Adrenal gland (tissue), 9 donors: ENCODE measurements at regions not wholly inside any gene's neighbourhood (a gene's known extent, or its start where the extent isn't known, plus 50 kb on each side); places are given as distances from the start of the nearest gene placed in this dataset.

Experiments
- DNase-seq, 7 donors: peaks; one replicate each; pipeline ENCODE4 v3.0.0-alpha.2; 2019 to 2020
- H3K27ac ChIP-seq, 5 donors: fragments of 200-600 bp; sonication (generic) in 4 of 5; 1 replicate in 3 of 5; 2 replicates in 2 of 5; pipeline versions ENCODE4 v1.5.1 to v1.8.0; 2016 to 2020; ENCODE audit warnings: mild to moderate bottlenecking in 1 of 5
- H3K27me3 ChIP-seq: fragments of 200-600 bp; 2 replicates; pipeline ENCODE4 v1.8.0; 2021
- H3K36me3 ChIP-seq, 2 donors: fragments of 200-600 bp; replicated peaks in 1 of 2; 1 replicate in 1 of 2; 2 replicates in 1 of 2; pipeline versions ENCODE4 v1.5.1 to v1.8.0; 2018 to 2022
- H3K4me1 ChIP-seq, 2 donors: fragments of 200-600 bp; replicated peaks in 1 of 2; 1 replicate in 1 of 2; 2 replicates in 1 of 2; pipeline versions ENCODE4 v1.5.1 to v1.8.0; 2018 to 2021
- H3K4me3 ChIP-seq, 4 donors: fragments of 200-600 bp; sonication (generic) in 3 of 4; one replicate each; pipeline ENCODE4 v1.5.1; 2016 to 2018
- H3K9me3 ChIP-seq, 3 donors: fragments of 200-600 bp; sonication (generic) in 1 of 3; replicated peaks in 1 of 3; 1 replicate in 2 of 3; 2 replicates in 1 of 3; pipeline versions ENCODE4 v1.5.1 to v1.8.0; 2016 to 2021
- POLR2A ChIP-seq, 2 donors: fragments of 450-650 bp; IDR thresholded peaks; one replicate each; pipeline ENCODE4 v1.6.1; 2017; ENCODE audit warnings: antibody characterized with exemption in 2 of 2, mild to moderate bottlenecking in 2 of 2, moderate library complexity in 1 of 2
- WGBS, 4 donors: extraction: QIAGEN DNeasy Blood & Tissue Kit in 2 of 4; methylation state at CpG; one replicate each; pipeline versions ENCODE4 v1.1.5 to v1.1.7; 2013 to 2017; 5-methylcytosine and 5-hydroxymethylcytosine counted together
- intact Hi-C, 2 donors: fragments of 100-400 bp; cut with DNase I; formaldehyde crosslinking; loops; one replicate each; pipeline versions ENCODE4 v1.14.1 to v1.15.0; 2022 to 2023
- TF ChIP-seq, protein P1 (sequence below), 6 experiments: fragments of 450-650 bp in 4 of 6; fragments of 200-600 bp in 2 of 6; sonication (generic) in 1 of 6; IDR thresholded peaks; 1 replicate in 5 of 6; 2 replicates in 1 of 6; pipeline versions ENCODE4 v1.5.1 to v1.8.0; 2016 to 2021; ENCODE audit warnings: antibody characterized with exemption in 6 of 6, mild to moderate bottlenecking in 2 of 6, moderate library complexity in 1 of 6
- donor health status: healthy with polysubstance abuse.
- donor health status: Bipolar disorder and iron deficiency.
- donor health status: DM: yes; HTN: yes; CAD: no.
- donor health status: DM: no; HTN: no; CAD: no.
- donor health status: DM: no; HTN: no; CAD: no.

DNA sequence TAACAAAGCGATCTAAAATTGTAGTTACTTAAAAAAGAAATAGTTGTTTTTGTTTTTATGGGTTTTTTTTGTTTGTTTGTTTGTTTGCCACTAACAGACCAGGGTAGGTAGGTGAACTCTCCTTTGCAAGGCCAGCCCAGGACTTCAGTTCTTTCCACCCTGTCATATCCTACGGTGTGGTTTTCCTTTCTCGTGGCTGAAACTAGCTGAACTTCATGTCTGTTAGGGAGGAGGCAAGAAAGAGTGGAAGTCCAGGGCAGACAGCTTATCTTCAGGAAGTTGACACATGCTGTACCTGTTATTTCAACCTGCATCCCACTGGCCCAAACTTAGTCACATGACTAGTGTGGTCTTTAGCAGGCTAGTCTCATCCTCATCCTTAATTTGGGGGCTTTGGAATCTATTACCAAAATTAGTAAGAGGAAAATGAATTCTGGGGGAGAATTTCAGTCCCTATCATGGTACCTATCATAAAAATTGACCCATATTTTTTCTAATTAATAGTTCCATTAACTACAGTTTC is 62.9 kb upstream of the LRRC7 start:
- no peaks in the 10 kb centered on the region for H3K36me3 ChIP-seq
- DNase-seq: no peak
- 45 to 59% (median 53%) methylated on average over 3 of the region's 3 CpGs for WGBS, 4 donors
- H3K27me3 ChIP-seq: no peaks in the 10 kb centered on the region
- H3K4me3 ChIP-seq: no peak overlapping the region
- TF ChIP-seq, protein P1, sequence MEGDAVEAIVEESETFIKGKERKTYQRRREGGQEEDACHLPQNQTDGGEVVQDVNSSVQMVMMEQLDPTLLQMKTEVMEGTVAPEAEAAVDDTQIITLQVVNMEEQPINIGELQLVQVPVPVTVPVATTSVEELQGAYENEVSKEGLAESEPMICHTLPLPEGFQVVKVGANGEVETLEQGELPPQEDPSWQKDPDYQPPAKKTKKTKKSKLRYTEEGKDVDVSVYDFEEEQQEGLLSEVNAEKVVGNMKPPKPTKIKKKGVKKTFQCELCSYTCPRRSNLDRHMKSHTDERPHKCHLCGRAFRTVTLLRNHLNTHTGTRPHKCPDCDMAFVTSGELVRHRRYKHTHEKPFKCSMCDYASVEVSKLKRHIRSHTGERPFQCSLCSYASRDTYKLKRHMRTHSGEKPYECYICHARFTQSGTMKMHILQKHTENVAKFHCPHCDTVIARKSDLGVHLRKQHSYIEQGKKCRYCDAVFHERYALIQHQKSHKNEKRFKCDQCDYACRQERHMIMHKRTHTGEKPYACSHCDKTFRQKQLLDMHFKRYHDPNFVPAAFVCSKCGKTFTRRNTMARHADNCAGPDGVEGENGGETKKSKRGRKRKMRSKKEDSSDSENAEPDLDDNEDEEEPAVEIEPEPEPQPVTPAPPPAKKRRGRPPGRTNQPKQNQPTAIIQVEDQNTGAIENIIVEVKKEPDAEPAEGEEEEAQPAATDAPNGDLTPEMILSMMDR (IDR thresholded peaks at IDR 0.05): no peak
- no peak for TF ChIP-seq POLR2A (IDR thresholded peaks at IDR 0.05)
- H3K27ac ChIP-seq: no peak overlapping the region
- H3K9me3 ChIP-seq: no peaks in the 10 kb centered on the region
- H3K4me1 ChIP-seq: no peaks in the 10 kb centered on the region
- intact Hi-C loops: no loop called here

DNA sequence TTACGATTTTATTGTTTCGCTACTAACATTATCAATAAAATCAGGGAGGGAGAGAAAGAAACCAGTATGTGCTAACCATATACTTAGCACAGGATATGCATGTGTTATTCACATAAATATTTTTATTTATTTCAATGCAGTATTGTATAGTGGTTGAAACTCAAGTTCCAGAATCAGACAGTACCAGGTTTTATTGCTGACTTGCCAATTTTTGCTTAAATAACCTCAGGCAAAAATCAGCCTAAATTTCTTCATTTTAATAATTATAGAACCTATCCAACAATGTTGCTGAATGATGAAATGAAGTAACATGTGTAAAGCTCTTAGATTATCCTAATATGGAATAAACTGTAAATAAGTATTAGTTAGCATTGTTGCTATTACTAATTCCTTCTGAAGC is 61.4 kb upstream of the LRRC7 start:
- Histone ChIP-seq H3K27me3 (no peaks in the 10 kb centered on the region), H3K27ac (no peak overlapping the region), H3K9me3 (no peaks in the 10 kb centered on the region), H3K4me1 (no peaks in the 10 kb centered on the region), H3K36me3 (no peaks in the 10 kb centered on the region), H3K4me3 (no peak overlapping the region)
- intact Hi-C loops: no loop called here
- 76 to 87% (median 81%) methylated on average over 2 of the region's 2 CpGs for WGBS, 4 donors
- TF ChIP-seq POLR2A (IDR thresholded peaks at IDR 0.05): no peak
- TF ChIP-seq, protein P1 (IDR thresholded peaks at IDR 0.05): no peak
- DNase-seq: no peak

DNA sequence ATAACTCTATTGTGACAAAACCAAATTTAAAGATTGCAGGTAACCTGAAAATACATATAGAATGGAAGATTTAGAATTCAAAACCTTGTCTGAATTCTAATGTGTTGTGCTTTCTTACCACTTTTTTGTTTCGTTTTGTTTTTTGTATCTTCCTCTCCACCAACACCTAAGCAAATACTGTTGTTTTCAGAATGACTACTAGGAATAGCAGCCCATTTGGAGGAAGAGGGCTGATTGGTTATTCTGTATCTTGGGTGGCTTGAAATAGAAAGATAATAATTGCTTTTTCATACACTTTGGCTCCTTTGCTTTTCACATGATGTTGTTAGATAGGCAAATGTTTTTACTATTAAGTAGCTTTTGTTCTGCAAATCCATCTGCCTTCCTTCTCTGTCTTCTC is 61.0 kb upstream of the LRRC7 start:
- no peak for TF ChIP-seq POLR2A (IDR thresholded peaks at IDR 0.05)
- TF ChIP-seq, protein P1 (IDR thresholded peaks at IDR 0.05): no peak
- H3K4me3 ChIP-seq: no peak overlapping the region
- intact Hi-C loops: no loop called here

DNA sequence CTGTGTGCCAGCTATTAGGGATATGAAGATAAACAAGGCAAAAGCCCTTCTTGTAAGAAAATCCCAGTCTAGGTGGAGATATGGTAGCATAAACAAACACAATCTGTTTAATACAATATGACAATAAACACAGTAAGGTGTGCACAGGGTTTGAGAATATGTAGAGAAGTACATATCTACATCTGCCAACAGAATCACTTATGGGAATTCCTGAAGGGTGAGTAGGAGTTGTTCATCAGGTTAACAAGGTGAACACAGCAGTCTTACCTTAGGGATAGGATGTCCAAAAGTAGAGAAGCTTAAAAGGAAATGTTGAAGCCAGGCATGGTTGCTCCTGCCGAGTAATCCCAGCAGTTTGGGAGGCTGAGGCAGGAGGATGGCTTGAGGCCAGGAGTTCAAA is 57.7 kb upstream of the LRRC7 start:
- Histone ChIP-seq H3K4me1 (no peaks in the 10 kb centered on the region), H3K9me3 (no peaks in the 10 kb centered on the region), H3K27ac (no peak overlapping the region), H3K4me3 (no peak overlapping the region), H3K36me3 (no peaks in the 10 kb centered on the region), H3K27me3 (no peaks in the 10 kb centered on the region)
- intact Hi-C loops: no loop called here
- WGBS, 4 donors: 58 to 71% (median 66%) methylated on average over 1 of the region's 1 CpG
- no peak for DNase-seq
- TF ChIP-seq, protein P1 (IDR thresholded peaks at IDR 0.05): no peak
- TF ChIP-seq POLR2A (IDR thresholded peaks at IDR 0.05): no peak

More for the DNA sequence above, 61.0 kb upstream of the LRRC7 start:
- Histone ChIP-seq H3K27me3 (no peaks in the 10 kb centered on the region), H3K4me1 (no peaks in the 10 kb centered on the region), H3K27ac (no peak overlapping the region), H3K9me3 (no peaks in the 10 kb centered on the region), H3K36me3 (no peaks in the 10 kb centered on the region)
- 33 to 52% (median 44%) methylated on average over 1 of the region's 1 CpG for WGBS, 4 donors
- no peak for DNase-seq
